HUES64 (cell line): ENCODE measurements at regions not wholly inside any gene's neighbourhood (a gene's known extent, or its start where the extent isn't known, plus 50 kb on each side); places are given as distances from the start of the nearest gene placed in this dataset.

ENCODE experiments used
- H3K27ac ChIP-seq: 2 replicates; pipeline ENCODE4 v1.7.0; 2013; ENCODE audit warnings: low read depth, low read length, inconsistent platforms
- H3K27me3 ChIP-seq: 2 replicates; pipeline ENCODE4 v1.6.1; 2013; ENCODE audit warnings: mild to moderate bottlenecking, low read length; ENCODE audit not compliant: insufficient read depth
- H3K36me3 ChIP-seq: 2 replicates; pipeline ENCODE4 v1.6.1; 2013; ENCODE audit warnings: mild to moderate bottlenecking, low read length; ENCODE audit not compliant: insufficient read depth
- H3K4me1 ChIP-seq: 2 replicates; pipeline ENCODE4 v1.6.1; 2013; ENCODE audit warnings: mild to moderate bottlenecking, low read length, moderate library complexity; ENCODE audit not compliant: insufficient read depth
- H3K4me3 ChIP-seq: 2 replicates; pipeline ENCODE4 v1.5.1; 2013; ENCODE audit warnings: mild to moderate bottlenecking, low read length, moderate library complexity
- H3K9ac ChIP-seq: 2 replicates; pipeline ENCODE4 v1.6.1; 2013; ENCODE audit warnings: mild to moderate bottlenecking, low read depth, low read length
- H3K9me3 ChIP-seq: 2 replicates; pipeline ENCODE4 v1.6.1; 2013; ENCODE audit warnings: low read depth, low read length; ENCODE audit not compliant: insufficient read depth
- WGBS: fragments of 150-250, 120-280 bp; methylation state at CpG from one replicate; pipeline ENCODE4 v1.1.7; 2013; ENCODE audit warnings: missing lambda C conversion rate; 5-methylcytosine and 5-hydroxymethylcytosine counted together

- Histone ChIP-seq H3K27me3 (no peaks in the 10 kb centered on the region), H3K4me1 (no peaks in the 10 kb centered on the region), H3K36me3 (no peaks in the 10 kb centered on the region), H3K4me3 (no peak overlapping the region), H3K9me3 (no peaks in the 10 kb centered on the region), H3K27ac (no peak overlapping the region), H3K9ac (no peak overlapping the region)
- 69% methylated on average over 4 of the region's 4 CpGs for WGBS
Observed at GRCh38 chr1:56404066-56404465, 175.3 kb downstream of the PLPP3 start.

DNA sequence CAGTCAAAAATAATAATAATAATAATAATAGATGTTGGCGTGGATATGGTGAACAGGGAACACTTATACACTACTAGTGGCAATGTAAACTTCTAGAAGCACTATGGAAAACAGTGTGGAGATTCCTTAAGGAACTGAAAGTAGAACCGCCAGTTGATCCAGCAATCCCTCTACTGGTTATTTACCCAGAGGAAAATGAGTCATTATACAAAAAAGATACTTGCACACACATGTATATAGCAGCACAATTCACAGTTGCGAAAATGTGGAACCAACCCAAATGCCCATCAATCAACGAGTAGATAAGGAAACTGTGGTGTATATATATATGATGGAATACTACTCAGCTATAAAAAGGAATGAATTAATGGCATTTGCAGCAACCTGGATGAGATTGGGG, 176.0 kb downstream of the PLPP3 start:
- Histone ChIP-seq H3K27ac (no peak overlapping the region), H3K4me1 (no peaks in the 10 kb centered on the region), H3K9ac (no peak overlapping the region), H3K27me3 (no peaks in the 10 kb centered on the region), H3K9me3 (no peaks in the 10 kb centered on the region), H3K4me3 (no peak overlapping the region), H3K36me3 (no peaks in the 10 kb centered on the region)
- 61% methylated on average over 3 of the region's 4 CpGs for WGBS

- Histone ChIP-seq H3K9me3 (no peaks in the 10 kb centered on the region), H3K4me1 (no peaks in the 10 kb centered on the region), H3K36me3 (no peaks in the 10 kb centered on the region), H3K27ac (no peak overlapping the region), H3K4me3 (no peak overlapping the region), H3K27me3 (no peaks in the 10 kb centered on the region), H3K9ac (no peak overlapping the region)
- no CpG with 5 or more reads among the region's 1 CpG for WGBS
Observed at GRCh38 chr1:56401191-56401590, 178.2 kb downstream of the PLPP3 start.

GRCh38 chr1:56400526-56400925, 178.8 kb downstream of the PLPP3 start:
- Histone ChIP-seq H3K9ac (no peak overlapping the region), H3K9me3 (no peaks in the 10 kb centered on the region), H3K27ac (no peak overlapping the region), H3K36me3 (no peaks in the 10 kb centered on the region), H3K4me3 (no peak overlapping the region), H3K4me1 (no peaks in the 10 kb centered on the region), H3K27me3 (no peaks in the 10 kb centered on the region)

GRCh38 chr1:56399795-56400194, 179.6 kb downstream of the PLPP3 start:
- no peaks in the 10 kb centered on the region for H3K36me3 ChIP-seq
- H3K27ac ChIP-seq = no peak overlapping the region
- no peak overlapping the region for H3K4me3 ChIP-seq
- no peaks in the 10 kb centered on the region for H3K27me3 ChIP-seq
- no peaks in the 10 kb centered on the region for H3K4me1 ChIP-seq
- H3K9me3 ChIP-seq = no peaks in the 10 kb centered on the region
- 95% methylated on average over 3 of the region's 3 CpGs for WGBS
- no peak overlapping the region for H3K9ac ChIP-seq

- no peaks in the 10 kb centered on the region for H3K27me3 ChIP-seq
- H3K9ac ChIP-seq = no peak overlapping the region
- no peaks in the 10 kb centered on the region for H3K4me1 ChIP-seq
- no peak overlapping the region for H3K4me3 ChIP-seq
- no peaks in the 10 kb centered on the region for H3K36me3 ChIP-seq
- H3K27ac ChIP-seq = no peak overlapping the region
- H3K9me3 ChIP-seq = no peaks in the 10 kb centered on the region
- 93% methylated on average over 2 of the region's 2 CpGs for WGBS
Observed at GRCh38 chr1:56399326-56399725, 180.0 kb downstream of the PLPP3 start.

DNA sequence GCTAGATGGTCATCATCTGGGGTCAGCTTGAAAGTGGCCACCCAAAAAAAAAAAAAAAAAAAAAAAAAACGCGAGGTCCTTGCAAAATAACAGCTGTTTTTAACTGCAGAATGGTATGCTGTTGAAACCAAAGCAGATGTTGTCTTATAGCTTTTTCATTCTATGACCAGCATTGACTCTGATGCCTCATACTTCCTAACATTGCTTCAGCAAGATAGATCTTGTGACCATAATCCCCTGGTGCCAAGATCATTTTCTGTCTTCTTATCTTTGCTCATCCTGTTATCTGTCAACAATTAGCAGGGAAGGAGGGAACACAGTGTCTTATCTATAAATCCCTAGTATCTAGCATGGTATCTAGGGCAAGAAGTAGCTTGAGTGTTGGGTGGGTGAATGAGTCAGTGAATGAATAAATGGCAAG, 181.5 kb downstream of the PLPP3 start:
- H3K36me3 ChIP-seq = no peaks in the 10 kb centered on the region
- H3K9ac ChIP-seq = no peak overlapping the region
- H3K9me3 ChIP-seq = no peaks in the 10 kb centered on the region
- no peaks in the 10 kb centered on the region for H3K27me3 ChIP-seq
- no peaks in the 10 kb centered on the region for H3K4me1 ChIP-seq
- no CpG with 5 or more reads among the region's 2 CpGs for WGBS
- H3K4me3 ChIP-seq = no peak overlapping the region
- H3K27ac ChIP-seq = no peak overlapping the region

GRCh38 chr1:56397409-56397808, 182.0 kb downstream of the PLPP3 start:
- Histone ChIP-seq H3K36me3 (no peaks in the 10 kb centered on the region), H3K27me3 (no peaks in the 10 kb centered on the region), H3K9ac (no peak overlapping the region), H3K4me1 (no peaks in the 10 kb centered on the region), H3K27ac (no peak overlapping the region), H3K4me3 (no peak overlapping the region), H3K9me3 (no peaks in the 10 kb centered on the region)
- WGBS = 90% methylated on average over 2 of the region's 2 CpGs

GRCh38 chr1:56396581-56396980, 182.8 kb downstream of the PLPP3 start:
- Histone ChIP-seq H3K9me3 (no peaks in the 10 kb centered on the region), H3K4me1 (no peaks in the 10 kb centered on the region), H3K4me3 (no peak overlapping the region), H3K9ac (no peak overlapping the region), H3K27me3 (no peaks in the 10 kb centered on the region), H3K27ac (no peak overlapping the region; the same call in 1 of the 2 replicates), H3K36me3 (no peaks in the 10 kb centered on the region)
- WGBS = 81% methylated on average over 4 of the region's 4 CpGs

DNA sequence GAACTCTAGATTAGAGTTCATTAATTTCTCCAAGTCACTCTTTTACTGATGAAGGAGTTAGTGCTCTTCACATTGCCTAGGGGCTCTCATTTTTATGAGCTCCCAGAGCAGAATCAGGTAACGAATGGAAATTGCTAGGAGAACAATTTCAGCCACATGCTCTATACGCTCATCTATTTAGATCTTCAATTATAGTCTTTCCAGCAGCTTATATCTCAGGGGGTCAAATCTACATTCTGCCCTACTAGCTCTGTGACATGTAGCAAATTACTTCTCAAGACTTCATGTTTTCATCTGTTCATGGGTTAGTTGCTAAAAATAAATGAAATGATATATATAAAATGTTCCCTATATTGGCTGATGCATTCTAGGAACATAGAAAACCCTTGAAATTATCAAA, 183.6 kb downstream of the PLPP3 start:
- 95% methylated on average over 2 of the region's 2 CpGs for WGBS

GRCh38 chr1:56394298-56394697, 185.1 kb downstream of the PLPP3 start:
- Histone ChIP-seq H3K36me3 (no peaks in the 10 kb centered on the region), H3K27me3 (no peaks in the 10 kb centered on the region), H3K27ac (no peak overlapping the region), H3K9me3 (no peaks in the 10 kb centered on the region), H3K4me3 (no peak overlapping the region), H3K4me1 (peaks cover 18% of the 10 kb centered on the region), H3K9ac (no peak overlapping the region)
- 78% methylated on average over 6 of the region's 6 CpGs for WGBS

More for the DNA sequence above, 183.6 kb downstream of the PLPP3 start:
- Histone ChIP-seq H3K4me1 (peaks cover 6% of the 10 kb centered on the region), H3K9me3 (no peaks in the 10 kb centered on the region), H3K4me3 (no peak overlapping the region), H3K27me3 (no peaks in the 10 kb centered on the region), H3K9ac (no peak overlapping the region), H3K36me3 (no peaks in the 10 kb centered on the region), H3K27ac (no peak overlapping the region)

GRCh38 chr1:56390934-56391731, 188.2 kb downstream of the PLPP3 start:
- H3K36me3 ChIP-seq = no peaks in the 10 kb centered on the region
- no peaks in the 10 kb centered on the region for H3K27me3 ChIP-seq
- peaks cover 18% of the 10 kb centered on the region for H3K4me1 ChIP-seq
- H3K9ac ChIP-seq = no peak overlapping the region
- H3K27ac ChIP-seq = no peak overlapping the region
- no peaks in the 10 kb centered on the region for H3K9me3 ChIP-seq
- WGBS = 88% methylated on average over 13 of the region's 16 CpGs
- H3K4me3 ChIP-seq = no peak overlapping the region
